Left renal cortex interstitium (tissue), 4 donors: ENCODE measurements at regions not wholly inside any gene's neighbourhood (a gene's known extent, or its start where the extent isn't known, plus 50 kb on each side); places are given as distances from the start of the nearest gene placed in this dataset.
"Not testable (repeated sequence)": the region's sequence is repeated elsewhere in the genome, so short reads cannot be mapped to it uniquely, and the experiment has no call there.

Source experiments
- DNase-seq, 4 donors: peaks; one replicate each; pipeline ENCODE4 v3.0.0-alpha.2; 2013; ENCODE audit warnings: low read depth in 4 of 4, low spot score in 2 of 4, missing footprints in 1 of 4

DNA sequence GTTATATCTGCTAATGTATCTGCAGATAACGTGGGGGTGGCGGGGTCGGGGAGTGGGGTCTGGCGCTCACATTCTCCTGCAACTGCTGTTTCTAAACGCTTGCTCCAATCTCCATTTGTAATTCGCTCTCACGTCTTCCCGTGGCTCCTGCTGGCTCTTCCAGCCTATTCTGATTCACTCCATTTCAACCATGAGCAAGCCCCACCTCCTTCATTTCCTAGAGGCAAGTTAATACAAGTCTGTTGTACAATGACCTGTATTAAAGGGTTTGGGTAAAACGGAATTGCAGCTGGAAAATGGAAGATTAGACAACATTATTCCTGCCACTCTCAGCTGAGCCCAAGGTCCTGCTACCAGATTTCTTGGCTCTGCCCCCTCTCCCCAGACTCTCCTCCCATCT is 132.3 kb downstream of the CSNK2A3 start:
- DNase-seq = no peak

GRCh38 chr11:11218629-11218986 is 134.4 kb downstream of the CSNK2A3 start:
- DNase-seq = no peak

GRCh38 chr11:11217929-11218628 is 135.0 kb downstream of the CSNK2A3 start:
- DNase-seq = no peak

DNA sequence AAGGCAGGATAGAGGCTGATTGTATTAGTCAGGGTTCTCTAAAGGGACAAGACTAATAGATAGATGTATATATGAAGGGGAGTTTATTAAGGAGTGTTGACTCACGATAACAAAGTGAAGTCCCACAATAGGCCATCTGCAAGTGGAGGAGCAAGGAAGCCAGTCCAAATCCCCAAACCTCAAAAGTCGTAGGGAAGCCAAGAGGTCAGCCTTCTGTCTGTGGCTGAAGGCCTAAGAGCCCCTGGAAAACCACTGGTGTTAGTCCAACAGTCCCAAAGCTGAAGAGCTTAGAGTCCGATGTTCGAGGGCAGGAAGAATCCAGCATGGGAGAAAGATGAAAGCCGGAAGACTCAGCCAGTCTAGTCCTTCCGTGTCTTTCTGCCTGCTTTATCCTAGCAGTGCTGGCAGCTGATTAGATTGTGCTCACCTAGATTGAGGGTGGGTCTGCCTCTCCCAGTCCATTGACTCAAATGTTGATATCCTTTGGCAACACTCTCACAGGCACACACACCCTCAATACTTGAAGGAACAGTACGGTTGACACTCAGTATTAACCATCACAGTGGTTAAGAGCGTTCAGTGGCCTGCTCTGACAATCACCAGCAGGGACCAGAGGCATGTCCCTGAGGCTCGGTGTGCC is 135.6 kb downstream of the CSNK2A3 start:
- no peak for DNase-seq

- DNase-seq = no peak
These were observed 137.1 kb downstream of the CSNK2A3 start for GRCh38 chr11:11215944-11216343.

DNA sequence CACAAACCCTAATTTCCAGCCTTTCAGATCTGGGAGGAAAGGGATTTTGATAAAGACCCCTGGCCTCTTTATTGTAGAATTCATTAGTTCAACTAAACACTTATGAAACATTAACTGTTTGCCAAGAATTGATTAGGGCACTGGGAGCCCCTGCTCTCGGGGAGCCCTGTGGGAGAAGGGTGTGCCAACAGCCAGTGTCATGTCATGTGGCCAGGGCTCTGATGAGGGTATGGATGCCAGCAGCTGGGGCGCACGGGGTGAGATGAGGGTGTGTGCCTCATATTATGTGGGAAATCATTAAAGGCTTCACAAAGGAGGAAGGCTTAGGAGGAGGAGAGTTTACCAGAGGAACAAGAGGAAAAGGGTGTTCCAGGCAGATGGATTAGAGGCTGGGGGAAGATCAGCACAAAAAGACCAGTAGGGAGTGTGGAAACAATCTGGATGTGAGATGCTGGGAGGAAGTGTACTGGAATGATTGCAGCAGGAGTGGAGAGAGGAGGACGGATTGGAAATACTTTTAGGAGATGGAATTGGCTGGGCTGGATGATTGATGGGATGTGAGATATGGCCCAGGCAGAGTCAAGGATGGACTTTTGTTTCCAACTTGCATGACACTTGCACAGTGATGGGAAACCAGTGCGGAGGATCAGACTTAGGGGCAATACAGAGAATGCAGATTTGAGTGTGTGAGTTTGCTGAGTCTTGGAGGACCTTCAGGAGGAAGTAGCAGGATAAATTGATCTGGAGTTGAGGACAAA is 137.8 kb downstream of the CSNK2A3 start:
- DNase-seq = no peak

- DNase-seq = no peak
These were observed 139.9 kb downstream of the CSNK2A3 start for GRCh38 chr11:11213117-11213516.

DNA sequence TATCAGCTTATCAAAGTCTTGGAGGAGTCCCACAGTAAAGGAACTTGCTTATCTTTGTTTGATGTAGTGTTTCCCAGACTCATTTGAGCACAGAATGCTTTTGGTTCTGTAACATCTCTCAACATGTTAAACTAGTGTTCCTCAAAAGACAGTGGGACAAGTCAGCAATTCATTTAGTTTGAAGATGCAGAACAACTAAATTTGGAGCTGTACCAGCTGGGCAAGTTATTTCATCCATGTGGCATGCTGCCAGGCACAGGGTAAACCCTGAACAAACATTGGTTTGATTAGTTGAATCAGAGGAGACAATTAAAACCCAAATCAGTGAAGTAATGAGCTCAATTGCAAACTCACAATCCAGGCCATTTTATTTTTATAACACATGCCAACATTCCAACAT is 141.2 kb downstream of the CSNK2A3 start:
- DNase-seq = no peak

GRCh38 chr11:11211186-11211585 is 141.9 kb downstream of the CSNK2A3 start:
- no peak for DNase-seq

DNA sequence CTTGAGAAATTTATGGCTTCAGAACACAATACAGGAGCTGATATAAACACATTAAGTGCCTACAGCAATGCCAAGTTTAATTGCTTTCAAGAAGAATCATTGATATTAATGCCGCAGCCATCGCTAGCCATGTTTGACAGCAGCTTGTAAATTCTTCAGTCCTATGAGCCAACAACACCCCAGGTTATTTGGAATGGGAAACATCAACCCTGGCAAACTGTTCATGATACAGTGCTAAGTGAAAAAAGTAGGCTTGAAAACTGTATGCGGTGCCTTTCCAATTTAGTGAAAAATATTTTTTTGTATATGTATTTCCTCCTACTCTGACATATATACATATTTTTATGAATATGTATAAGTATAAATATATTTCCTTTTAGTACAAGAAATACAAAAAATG is 142.6 kb downstream of the CSNK2A3 start:
- no peak for DNase-seq

- no peak for DNase-seq
These were observed 143.1 kb downstream of the CSNK2A3 start for GRCh38 chr11:11209967-11210366.

DNA sequence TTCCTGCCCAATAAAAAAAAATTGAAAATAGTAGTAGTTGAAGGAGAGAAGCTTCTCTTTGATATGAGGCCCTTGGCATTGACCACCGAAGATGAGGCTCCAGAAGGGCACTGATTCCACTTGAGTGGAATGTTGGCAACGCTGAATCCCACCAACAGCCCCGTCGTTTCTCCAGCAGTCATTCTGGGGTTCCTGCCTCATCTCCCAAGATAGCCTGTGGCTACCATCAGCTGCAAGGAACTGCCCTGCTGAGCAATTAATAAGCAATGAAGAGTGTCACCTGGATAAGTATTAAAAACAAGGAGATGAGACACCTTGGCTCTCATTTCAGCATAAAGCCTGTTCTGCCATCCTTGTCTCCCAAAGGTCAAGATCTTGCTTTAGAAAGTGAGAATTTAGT is 144.1 kb downstream of the CSNK2A3 start:
- DNase-seq = no peak

DNA sequence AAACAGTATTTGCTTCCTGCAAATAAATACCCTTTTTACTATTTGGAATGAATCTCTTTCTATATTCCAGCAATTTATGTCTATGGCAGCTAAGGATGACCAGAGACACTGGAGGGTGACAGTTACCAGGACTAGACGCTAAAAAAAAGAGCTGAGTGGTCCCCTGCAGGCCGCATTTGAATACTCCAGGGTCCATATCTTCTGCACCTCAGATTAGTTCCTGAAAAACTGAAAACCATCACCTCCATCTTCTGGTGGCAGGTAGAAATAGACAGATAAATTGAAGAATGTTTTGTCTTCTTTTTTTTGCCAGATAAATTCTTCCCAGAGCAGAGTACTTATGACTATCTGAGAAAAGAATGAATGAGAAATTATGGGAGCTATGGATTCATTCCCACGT is 145.6 kb downstream of the CSNK2A3 start:
- DNase-seq = no peak

DNA sequence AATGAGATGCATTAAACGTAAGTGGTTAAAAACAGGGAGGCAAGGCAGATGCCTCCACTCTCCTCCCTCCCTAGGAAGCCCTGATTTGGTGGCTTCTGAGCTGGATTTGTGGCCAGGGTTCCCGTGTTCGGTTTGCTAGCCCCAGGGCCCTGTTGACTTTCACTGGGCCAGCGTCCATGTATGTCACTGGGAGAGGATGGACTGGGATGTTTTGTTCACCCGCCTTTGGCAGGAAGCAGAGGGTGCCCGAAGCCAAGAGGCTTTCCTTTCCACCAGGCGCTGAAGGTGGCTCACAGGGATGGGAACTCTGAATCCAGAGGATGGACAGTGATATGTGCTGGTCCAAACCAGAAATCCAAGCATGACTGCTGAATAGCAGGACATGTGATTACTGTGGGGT is 146.6 kb downstream of the CSNK2A3 start:
- no peak for DNase-seq

DNA sequence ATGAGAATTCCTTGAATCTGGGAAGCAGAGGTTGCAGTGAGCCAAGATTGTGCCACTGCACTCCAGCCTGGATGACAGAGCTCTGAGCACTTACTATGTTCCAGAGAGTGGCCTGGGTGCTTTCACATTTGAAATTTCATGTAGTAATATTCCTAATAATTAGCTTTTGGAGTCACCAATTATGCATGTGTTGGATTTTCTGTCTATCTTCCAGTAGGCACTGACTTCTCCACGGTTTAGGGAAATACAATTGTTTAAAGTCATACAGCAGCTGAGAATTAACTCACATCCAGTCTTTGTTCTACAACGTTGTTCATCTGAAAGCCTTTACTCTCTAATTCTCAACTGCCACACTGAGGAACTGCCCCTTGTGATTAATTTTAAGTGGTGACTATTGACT is 150.2 kb downstream of the CSNK2A3 start:
- DNase-seq = no peak

GRCh38 chr11:11201302-11201701 is 151.7 kb downstream of the CSNK2A3 start:
- not testable (repeated sequence) for DNase-seq

DNA sequence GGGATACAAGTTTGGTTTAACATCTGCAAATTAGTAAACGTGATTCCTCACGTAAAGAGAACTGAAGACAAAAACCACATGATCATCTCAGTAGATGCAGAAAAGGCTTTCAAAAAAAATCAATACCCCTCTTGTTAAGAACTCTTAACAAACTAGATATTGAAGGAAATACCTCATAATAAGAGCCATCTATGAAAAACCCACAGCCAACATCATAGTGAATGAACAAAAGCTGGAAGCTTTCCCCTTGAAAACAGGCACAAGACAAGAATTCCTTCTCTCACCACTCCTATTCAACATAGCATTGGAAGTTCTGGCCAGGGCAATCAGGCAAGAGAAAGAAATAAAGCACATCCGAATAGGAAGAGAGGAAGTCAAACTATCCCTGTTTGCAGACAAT is 160.5 kb downstream of the CSNK2A3 start:
- DNase-seq = no peak

DNA sequence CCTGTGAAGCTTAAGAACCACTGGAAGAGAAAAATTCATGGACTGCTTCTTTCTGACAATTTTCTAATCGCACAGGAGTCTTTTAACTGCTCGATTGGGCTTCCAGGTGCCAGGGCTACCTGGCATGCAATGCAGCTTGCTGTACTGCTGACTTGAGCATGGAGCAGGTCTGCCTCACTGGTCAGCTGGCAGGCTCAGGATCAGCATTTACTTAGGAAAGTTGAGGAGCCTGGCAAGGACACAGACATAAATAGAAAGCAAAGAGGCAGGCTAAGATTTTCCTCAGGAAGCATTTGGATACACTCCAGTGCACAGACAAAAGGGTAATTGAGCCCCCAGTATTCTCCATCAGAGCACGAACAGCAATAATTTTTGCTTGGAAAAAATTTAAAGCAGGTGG is 163.5 kb downstream of the CSNK2A3 start:
- DNase-seq = no peak

- DNase-seq = no peak
These were observed 166.8 kb downstream of the CSNK2A3 start for GRCh38 chr11:11186249-11186648.

DNA sequence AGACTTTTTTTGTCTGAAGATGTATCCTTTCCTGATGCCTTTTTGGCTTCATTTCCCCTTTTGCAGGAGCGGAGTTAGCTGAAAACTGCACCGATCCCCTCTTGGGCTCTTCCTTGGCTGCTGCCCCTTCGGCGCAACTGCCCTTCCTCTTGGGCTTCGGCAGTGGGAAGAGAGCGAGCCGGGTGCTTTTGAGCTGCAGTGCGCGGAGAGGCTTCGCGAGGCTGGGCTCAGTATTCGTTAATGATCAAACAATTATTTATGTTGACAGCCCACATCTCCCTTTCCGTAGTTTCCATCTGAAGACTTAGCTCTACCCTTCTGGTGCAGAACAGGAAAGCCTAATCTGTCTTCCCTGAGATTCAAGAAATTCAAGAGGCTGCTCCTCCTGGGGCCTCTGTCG is 170.8 kb downstream of the CSNK2A3 start:
- DNase-seq = peak in 1 of 4 donors; percentile 29

DNA sequence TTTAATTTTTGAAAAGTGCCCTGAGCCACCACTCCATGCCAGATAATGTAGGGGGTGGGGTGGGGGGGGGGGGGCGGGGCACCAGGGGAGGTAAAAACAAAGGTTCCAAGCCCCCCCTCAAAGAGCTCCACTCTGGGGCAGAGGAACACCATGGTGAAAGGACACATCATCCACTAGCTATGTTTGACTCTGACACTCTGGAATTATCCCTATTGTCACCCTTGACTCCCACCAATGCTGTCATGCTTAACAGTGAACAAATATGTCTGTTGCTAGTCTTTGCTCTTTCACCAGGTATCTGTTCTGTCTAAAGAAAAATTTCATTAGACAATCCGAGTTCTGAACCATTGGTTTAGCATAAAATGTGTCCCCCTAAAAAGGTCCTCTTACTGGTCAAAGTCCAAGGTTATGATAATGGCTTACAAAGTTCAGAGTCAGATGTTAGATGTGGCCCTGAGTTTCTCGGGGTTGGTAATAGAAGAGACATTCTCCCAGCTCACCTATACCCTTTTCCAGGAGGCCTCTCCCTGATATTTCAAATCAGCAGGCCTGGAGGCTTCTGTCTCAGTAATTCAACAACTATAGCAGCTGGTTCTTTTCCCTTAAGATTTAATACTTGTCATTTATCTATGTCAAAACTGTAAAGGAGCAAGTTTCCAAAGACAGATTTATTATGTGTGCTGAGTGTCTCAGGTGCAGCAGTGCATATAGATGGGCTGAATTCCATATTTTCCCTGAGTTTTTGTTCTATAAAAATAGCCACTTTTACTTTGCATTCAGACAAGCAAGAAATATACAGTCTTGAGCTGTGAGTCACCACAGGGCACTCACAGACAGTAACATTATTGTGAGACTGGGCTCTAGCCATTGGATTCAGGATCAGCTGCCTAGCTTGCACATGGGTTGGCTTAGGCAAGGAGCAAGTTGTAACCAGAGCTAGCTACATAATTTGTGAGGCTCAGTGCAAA is 174.1 kb downstream of the CSNK2A3 start:
- no peak for DNase-seq
